BLaER1 (cell line): ENCODE measurements at regions not wholly inside any gene's neighbourhood (a gene's known extent, or its start where the extent isn't known, plus 50 kb on each side); places are given as distances from the start of the nearest gene placed in this dataset.
"Not testable (repeated sequence)": the region's sequence is repeated elsewhere in the genome, so short reads cannot be mapped to it uniquely, and the experiment has no call there.

Experiments
- H3K27ac ChIP-seq: shearing (Covaris generic); formaldehyde crosslinking; 2 replicates; pipeline ENCODE4 v1.8.1; 2022
- H3K27me3 ChIP-seq: shearing (Covaris generic); formaldehyde crosslinking; 2 replicates; pipeline ENCODE4 v1.8.1; 2022
- H3K36me3 ChIP-seq: shearing (Covaris generic); formaldehyde crosslinking; 2 replicates; pipeline ENCODE4 v1.8.1; 2022
- H3K4me1 ChIP-seq: shearing (Covaris generic); formaldehyde crosslinking; 2 replicates; pipeline ENCODE4 v1.8.1; 2022
- H3K4me2 ChIP-seq: shearing (Covaris generic); formaldehyde crosslinking; 2 replicates; pipeline ENCODE4 v1.8.1; 2022
- H3K4me3 ChIP-seq: shearing (Covaris generic); formaldehyde crosslinking; 2 replicates; pipeline ENCODE4 v1.8.1; 2022
- H3K9ac ChIP-seq: shearing (Covaris generic); formaldehyde crosslinking; 2 replicates; pipeline ENCODE4 v1.8.1; 2022
- H3K9me3 ChIP-seq: shearing (Covaris generic); formaldehyde crosslinking; 2 replicates; pipeline ENCODE4 v1.8.1; 2022
- H4K20me1 ChIP-seq: shearing (Covaris generic); formaldehyde crosslinking; 2 replicates; pipeline ENCODE4 v1.8.1; 2022
- Cebpa-rat ChIP-seq: shearing (Covaris generic); IDR thresholded peaks from 2 replicates; pipeline ENCODE4 v1.8.1; 2022

- Histone ChIP-seq H3K27ac (no peak overlapping the region), H3K36me3 (no peaks in the 10 kb centered on the region), H3K4me1 (peaks cover 6% of the 10 kb centered on the region; the same call in 1 of the 2 replicates), H3K9me3 (no peaks in the 10 kb centered on the region), H4K20me1 (no peaks in the 10 kb centered on the region), H3K4me2 (no peak overlapping the region), H3K9ac (no peak overlapping the region), H3K27me3 (no peaks in the 10 kb centered on the region), H3K4me3 (no peak overlapping the region)
- TF ChIP-seq Cebpa-rat, result no peak
These were observed 309.0 kb upstream of the MDFIC2 start for GRCh38 chr3:70621451-70621850.

GRCh38 chr3:70620956-70621355 lies 308.5 kb upstream of the MDFIC2 start:
- H3K4me2 ChIP-seq, result no peak overlapping the region
- H3K27me3 ChIP-seq, result no peaks in the 10 kb centered on the region
- H3K4me3 ChIP-seq, result no peak overlapping the region
- no peak for TF ChIP-seq Cebpa-rat
- no peak overlapping the region for H3K27ac ChIP-seq
- H3K4me1 ChIP-seq, result peaks cover 6% of the 10 kb centered on the region; the same call in 1 of the 2 replicates
- no peaks in the 10 kb centered on the region for H3K9me3 ChIP-seq
- no peaks in the 10 kb centered on the region for H3K36me3 ChIP-seq
- H4K20me1 ChIP-seq, result no peaks in the 10 kb centered on the region
- no peak overlapping the region for H3K9ac ChIP-seq

- H3K27me3 ChIP-seq, result no peaks in the 10 kb centered on the region
- no peaks in the 10 kb centered on the region for H3K9me3 ChIP-seq
- no peaks in the 10 kb centered on the region for H4K20me1 ChIP-seq
- H3K27ac ChIP-seq, result no peak overlapping the region
- no peak for TF ChIP-seq Cebpa-rat
- H3K4me2 ChIP-seq, result no peak overlapping the region
- H3K4me3 ChIP-seq, result no peak overlapping the region
- no peak overlapping the region for H3K9ac ChIP-seq
- H3K36me3 ChIP-seq, result no peaks in the 10 kb centered on the region
- peaks cover 6% of the 10 kb centered on the region; the same call in 1 of the 2 replicates for H3K4me1 ChIP-seq
These were observed 307.9 kb upstream of the MDFIC2 start for GRCh38 chr3:70620367-70620766.

- no peaks in the 10 kb centered on the region for H3K36me3 ChIP-seq
- H3K4me3 ChIP-seq, result no peak overlapping the region
- H3K4me2 ChIP-seq, result no peak overlapping the region
- H3K9me3 ChIP-seq, result no peaks in the 10 kb centered on the region
- peaks cover 6% of the 10 kb centered on the region; the same call in 1 of the 2 replicates for H3K4me1 ChIP-seq
- TF ChIP-seq Cebpa-rat, result no peak
- H4K20me1 ChIP-seq, result no peaks in the 10 kb centered on the region
- H3K27me3 ChIP-seq, result no peaks in the 10 kb centered on the region
- no peak overlapping the region for H3K27ac ChIP-seq
- no peak overlapping the region for H3K9ac ChIP-seq
These were observed 305.7 kb upstream of the MDFIC2 start for GRCh38 chr3:70618151-70618550.

- H3K4me2 ChIP-seq, H3K4me1 ChIP-seq, H4K20me1 ChIP-seq, H3K27me3 ChIP-seq, H3K9ac ChIP-seq, H3K36me3 ChIP-seq, H3K4me3 ChIP-seq, H3K27ac ChIP-seq, H3K9me3 ChIP-seq: not testable (repeated sequence)
These were observed 304.9 kb upstream of the MDFIC2 start for GRCh38 chr3:70617349-70617748.

- no peak overlapping the region for H3K9ac ChIP-seq
- H4K20me1 ChIP-seq, result no peaks in the 10 kb centered on the region
- H3K4me1 ChIP-seq, result no peaks in the 10 kb centered on the region
- H3K9me3 ChIP-seq, result peaks cover 6% of the 10 kb centered on the region
- TF ChIP-seq Cebpa-rat, result no peak
- H3K4me2 ChIP-seq, result no peak overlapping the region
- H3K4me3 ChIP-seq, result no peak overlapping the region
- no peak overlapping the region for H3K27ac ChIP-seq
- H3K36me3 ChIP-seq, result no peaks in the 10 kb centered on the region
- H3K27me3 ChIP-seq, result no peaks in the 10 kb centered on the region
These were observed 302.8 kb upstream of the MDFIC2 start for GRCh38 chr3:70615286-70615685.

- Histone ChIP-seq H3K9ac (no peak overlapping the region), H4K20me1 (no peaks in the 10 kb centered on the region), H3K4me2 (no peak overlapping the region), H3K27me3 (no peaks in the 10 kb centered on the region), H3K27ac (no peak overlapping the region), H3K36me3 (no peaks in the 10 kb centered on the region), H3K9me3 (peaks cover 6% of the 10 kb centered on the region), H3K4me3 (no peak overlapping the region), H3K4me1 (no peaks in the 10 kb centered on the region)
- no peak for TF ChIP-seq Cebpa-rat
These were observed 301.7 kb upstream of the MDFIC2 start for GRCh38 chr3:70614111-70614510.

GRCh38 chr3:70612920-70613319 lies 300.5 kb upstream of the MDFIC2 start:
- H3K4me3 ChIP-seq, result no peak overlapping the region
- no peak overlapping the region for H3K4me2 ChIP-seq
- peaks cover 6% of the 10 kb centered on the region for H3K9me3 ChIP-seq
- no peak for TF ChIP-seq Cebpa-rat
- H3K4me1 ChIP-seq, result no peaks in the 10 kb centered on the region
- H3K27me3 ChIP-seq, result no peaks in the 10 kb centered on the region
- no peak overlapping the region for H3K27ac ChIP-seq
- no peaks in the 10 kb centered on the region for H4K20me1 ChIP-seq
- H3K9ac ChIP-seq, result no peak overlapping the region
- H3K36me3 ChIP-seq, result no peaks in the 10 kb centered on the region

GRCh38 chr3:70611667-70612277 lies 299.3 kb upstream of the MDFIC2 start:
- H3K27me3 ChIP-seq, H3K4me2 ChIP-seq, H3K4me1 ChIP-seq, H3K9me3 ChIP-seq, H3K4me3 ChIP-seq, H3K9ac ChIP-seq, H4K20me1 ChIP-seq, H3K27ac ChIP-seq, H3K36me3 ChIP-seq: not testable (repeated sequence)

GRCh38 chr3:70608434-70608833 lies 296.0 kb upstream of the MDFIC2 start:
- H3K4me2 ChIP-seq, result no peak overlapping the region
- no peak overlapping the region for H3K9ac ChIP-seq
- H3K4me1 ChIP-seq, result no peaks in the 10 kb centered on the region
- peaks cover 6% of the 10 kb centered on the region for H3K9me3 ChIP-seq
- H3K27me3 ChIP-seq, result no peaks in the 10 kb centered on the region
- no peak overlapping the region for H3K27ac ChIP-seq
- no peak overlapping the region for H3K4me3 ChIP-seq
- no peak for TF ChIP-seq Cebpa-rat
- H4K20me1 ChIP-seq, result no peaks in the 10 kb centered on the region
- no peaks in the 10 kb centered on the region for H3K36me3 ChIP-seq

GRCh38 chr3:70607469-70607868 lies 295.0 kb upstream of the MDFIC2 start:
- Histone ChIP-seq H3K4me1 (no peaks in the 10 kb centered on the region), H3K27me3 (no peaks in the 10 kb centered on the region), H3K36me3 (no peaks in the 10 kb centered on the region)

More at GRCh38 chr3:70607469-70607868, 295.0 kb upstream of the MDFIC2 start:
- Histone ChIP-seq H4K20me1 (no peaks in the 10 kb centered on the region), H3K4me3 (no peak overlapping the region), H3K9me3 (peaks cover 1% of the 10 kb centered on the region), H3K4me2 (no peak overlapping the region), H3K27ac (no peak overlapping the region), H3K9ac (no peak overlapping the region)
- no peak for TF ChIP-seq Cebpa-rat
